Astrocyte of the hippocampus (primary cell): ENCODE measurements at regions not wholly inside any gene's neighbourhood (a gene's known extent, or its start where the extent isn't known, plus 50 kb on each side); places are given as distances from the start of the nearest gene placed in this dataset.
"Not testable (repeated sequence)": the region's sequence is repeated elsewhere in the genome, so short reads cannot be mapped to it uniquely, and the experiment has no call there.

ENCODE experiments used
- DNase-seq: peaks from one replicate; pipeline ENCODE4 v3.0.0; 2011; ENCODE audit warnings: low read depth, low spot score

DNA sequence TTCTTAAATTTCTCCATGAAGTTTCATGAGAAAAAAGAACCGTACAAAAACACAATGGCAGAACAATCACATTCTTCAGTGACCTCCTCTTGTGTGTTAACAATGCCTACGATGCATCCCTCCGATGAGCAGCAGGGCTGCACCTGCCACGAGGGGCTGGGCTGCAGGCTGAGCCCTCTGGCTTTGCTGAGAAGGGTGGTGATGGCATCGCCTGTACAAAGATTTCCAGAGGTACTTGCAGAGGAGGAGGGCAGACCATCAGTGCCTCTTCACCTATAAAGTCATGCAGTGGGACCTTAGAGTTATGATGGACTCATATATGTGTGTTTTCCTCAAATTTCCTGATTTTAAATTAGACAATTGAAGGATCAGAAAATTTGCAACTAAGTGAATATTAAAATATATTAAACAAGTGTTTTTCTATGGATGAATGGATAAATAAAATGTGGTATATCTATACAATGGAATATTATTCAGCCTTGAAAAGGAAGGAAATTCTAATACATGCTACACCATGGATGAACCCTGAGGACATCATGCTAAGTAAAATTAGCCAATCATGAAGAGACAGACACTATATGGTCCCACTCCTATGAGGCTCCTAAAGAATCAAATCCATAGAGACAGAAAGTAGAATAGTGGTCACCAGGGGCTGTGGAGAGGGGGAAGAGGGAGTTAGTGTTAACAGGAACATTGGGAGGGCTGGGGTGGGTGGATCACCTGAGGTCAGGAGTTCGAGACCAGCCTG is 489.3 kb downstream of the SIPA1L2 start:
- no peak for DNase-seq

DNA sequence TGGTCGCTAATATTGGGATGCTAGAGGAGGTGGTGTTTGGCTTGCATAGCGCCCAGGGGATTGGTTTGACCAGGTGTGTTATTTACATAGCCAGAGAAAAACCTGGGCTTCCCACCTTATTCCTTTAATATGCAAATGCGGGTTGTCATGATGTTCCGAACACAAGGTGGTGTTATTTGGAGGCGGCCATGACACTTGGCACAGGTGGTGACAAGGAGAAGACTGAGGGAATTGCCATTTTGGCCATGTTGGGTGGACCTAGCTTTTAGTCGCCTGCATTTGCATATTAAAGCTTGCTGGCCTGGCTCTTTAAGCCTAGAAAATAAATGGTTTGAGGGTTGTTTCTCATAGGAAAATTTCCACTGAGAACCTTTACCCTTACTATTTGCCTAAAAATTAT is 490.5 kb downstream of the SIPA1L2 start:
- no peak for DNase-seq

DNA sequence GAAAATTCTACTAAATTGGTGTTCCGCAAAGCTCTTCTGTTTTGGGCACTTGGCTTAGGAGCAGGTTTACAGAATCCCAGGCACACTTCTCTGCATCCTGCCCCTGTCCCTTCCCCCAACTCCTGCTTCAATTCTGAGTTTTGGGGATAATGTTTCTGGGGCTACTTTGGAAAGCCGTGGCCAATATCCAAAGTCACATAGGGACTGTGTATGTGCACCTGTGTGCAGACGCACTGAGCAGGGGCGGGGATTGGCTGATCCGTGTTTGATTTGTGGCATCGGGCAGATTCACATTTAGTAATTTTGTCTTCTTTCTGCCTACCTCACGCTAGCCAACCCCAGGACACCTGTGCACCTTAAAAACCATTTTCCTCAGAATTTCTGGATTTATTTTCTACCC is 491.9 kb downstream of the SIPA1L2 start:
- DNase-seq, result no peak

DNA sequence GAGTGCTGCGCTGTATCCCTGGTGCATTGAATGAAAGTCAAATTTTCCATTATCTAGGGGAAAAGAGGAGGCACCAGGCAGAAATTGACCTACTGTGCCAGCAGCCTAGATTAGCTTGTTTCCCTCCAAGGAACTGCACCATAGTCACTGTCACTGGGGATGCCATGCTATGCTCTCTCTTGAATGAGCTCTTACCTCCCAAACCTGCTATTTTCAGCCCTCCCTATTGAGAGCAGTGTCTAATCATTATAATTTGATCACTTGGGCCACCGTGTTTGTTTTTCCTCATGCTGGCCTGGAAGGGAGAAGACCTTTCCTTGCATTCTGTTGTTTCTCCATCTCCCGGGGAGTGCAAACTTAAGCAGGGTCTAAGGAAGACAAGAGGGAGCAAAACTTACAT is 492.9 kb downstream of the SIPA1L2 start:
- no peak for DNase-seq

DNA sequence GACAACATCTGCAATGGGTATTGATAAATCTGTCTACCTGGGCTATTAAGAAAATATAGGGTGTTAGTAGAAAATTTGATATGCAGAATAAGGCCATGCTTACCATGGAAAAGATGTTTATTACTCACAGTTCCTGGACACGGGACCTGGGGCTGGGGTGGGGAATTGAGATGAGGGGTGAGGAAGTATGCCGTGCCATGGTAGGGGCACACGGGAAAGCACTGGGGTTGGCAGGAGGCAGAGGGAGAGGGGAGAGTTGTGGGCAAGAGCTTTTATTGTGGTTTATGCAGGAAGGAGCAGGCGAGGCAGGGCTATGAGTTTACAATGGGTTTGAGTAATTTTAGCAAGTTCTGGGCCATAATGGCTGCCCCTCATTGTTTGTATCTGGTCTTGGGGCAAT is 493.8 kb downstream of the SIPA1L2 start:
- DNase-seq, result no peak

DNA sequence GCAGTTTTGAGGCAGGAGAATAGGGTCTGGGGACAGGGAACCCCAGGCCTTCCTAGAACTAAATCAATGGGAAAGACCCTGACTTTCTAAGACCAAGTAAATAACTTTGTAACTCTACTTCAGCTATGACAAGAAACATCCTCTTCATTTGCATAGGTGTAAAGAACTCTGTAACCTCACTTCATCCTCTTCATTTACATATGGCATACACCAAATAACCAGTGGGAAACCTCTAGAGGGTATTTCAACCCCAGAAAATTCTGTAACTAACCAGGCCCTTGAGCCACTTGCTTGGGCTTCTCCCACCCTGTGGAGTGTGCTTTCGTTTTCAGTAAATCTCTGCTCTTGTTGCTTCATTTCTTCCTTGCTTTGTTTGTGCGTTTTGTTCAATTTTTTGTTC is 495.6 kb downstream of the SIPA1L2 start:
- no peak for DNase-seq

DNA sequence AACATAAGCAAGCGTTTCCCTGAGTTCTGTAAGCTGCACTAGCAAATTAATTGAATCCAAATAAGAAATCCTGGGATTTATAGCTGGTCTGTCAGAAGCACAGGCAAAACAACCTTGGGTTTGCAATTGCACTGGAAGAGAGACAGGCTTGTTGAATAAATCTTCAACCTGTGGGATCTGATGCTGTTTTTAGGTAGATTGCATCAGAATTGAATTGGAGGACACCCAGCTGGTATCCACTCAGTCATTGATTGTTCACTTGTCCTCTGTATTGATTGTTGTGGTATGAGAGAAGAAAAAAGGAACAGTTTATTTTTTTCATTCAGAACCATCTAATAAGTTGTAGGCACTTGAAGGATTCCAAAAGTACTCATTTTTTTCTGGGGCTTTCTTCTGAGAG is 497.4 kb downstream of the SIPA1L2 start:
- no peak for DNase-seq

DNA sequence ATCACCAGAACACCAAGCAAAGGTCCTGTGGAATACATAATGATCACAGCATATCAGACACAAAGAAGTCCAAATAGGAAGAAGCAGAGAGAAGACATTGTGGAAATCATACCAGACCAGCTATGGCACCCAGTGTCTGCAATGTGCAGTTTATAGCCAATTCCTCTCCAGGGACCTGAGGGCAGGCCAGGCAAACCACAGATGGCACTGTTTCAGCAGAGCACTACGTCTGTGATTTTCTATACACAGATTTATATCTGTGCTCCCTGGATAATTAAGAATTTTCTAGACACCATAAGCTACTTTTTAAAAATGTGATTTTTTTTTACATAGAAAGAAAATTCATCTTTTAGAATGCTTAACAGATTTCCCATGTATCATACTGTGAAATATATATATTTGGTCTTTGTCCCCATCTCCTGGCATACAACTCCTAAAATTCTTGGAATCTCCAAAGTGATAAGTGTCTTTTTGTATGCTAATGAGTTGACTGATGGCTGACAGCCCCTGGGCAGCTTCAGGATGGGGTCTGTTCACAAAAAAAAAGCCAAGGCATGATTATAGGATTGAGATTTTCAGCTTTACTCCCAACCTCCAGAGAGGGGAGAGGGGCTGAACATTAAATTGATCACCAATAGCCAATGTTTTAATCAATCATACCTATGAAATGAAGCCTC is 498.1 kb downstream of the SIPA1L2 start:
- no peak for DNase-seq

DNA sequence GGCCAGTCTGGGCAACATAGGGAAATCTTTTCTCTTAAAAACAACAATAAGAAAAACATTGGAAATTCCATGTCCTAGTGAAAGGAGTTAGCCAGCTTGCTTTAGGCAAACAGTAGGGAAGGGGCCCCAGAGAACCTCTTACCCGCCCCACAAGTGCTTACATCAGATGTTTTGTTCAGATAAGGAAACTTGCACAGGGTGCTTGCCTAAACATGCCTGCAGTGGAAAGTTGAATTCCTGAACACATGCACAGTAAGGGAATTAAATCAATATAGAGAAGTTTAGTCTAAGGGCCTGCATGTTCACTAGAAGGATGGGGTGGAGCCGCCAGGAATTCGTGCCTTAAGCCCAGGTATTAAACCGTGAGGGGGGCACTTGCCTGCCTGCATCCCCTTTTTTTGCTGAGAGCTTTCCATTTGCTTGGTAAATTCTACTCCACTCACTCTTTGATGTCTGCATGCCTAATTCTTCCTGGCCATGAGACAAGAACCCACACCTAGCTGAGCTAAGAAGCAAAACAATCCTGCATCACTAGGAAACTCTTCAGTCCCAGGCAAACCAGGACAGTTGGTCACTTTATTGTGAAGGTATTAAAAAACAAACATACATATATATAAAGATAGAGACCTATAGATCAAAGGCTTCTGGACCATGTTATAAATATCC is 499.0 kb downstream of the SIPA1L2 start:
- no peak for DNase-seq

DNA sequence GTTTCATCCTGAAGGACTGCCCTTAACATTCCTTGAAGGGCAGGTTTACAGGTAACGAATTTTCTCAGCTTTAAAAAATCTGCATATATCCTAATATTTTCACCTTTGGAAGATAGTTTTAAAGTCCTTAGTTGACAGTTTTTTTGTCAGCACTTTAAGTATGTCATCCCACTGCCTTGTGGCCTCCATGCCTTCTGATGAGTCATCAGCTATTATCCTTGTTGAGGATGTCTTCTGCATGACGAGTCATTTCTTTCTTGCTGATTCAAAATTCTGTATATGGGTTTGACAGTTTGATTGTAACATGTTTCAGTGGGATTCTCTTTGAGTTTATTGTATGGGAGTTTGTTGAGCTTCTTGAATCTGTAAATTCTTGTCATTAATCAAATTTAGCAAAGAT is 500.6 kb downstream of the DISC1 start:
- DNase-seq, result peak; percentile 39

DNA sequence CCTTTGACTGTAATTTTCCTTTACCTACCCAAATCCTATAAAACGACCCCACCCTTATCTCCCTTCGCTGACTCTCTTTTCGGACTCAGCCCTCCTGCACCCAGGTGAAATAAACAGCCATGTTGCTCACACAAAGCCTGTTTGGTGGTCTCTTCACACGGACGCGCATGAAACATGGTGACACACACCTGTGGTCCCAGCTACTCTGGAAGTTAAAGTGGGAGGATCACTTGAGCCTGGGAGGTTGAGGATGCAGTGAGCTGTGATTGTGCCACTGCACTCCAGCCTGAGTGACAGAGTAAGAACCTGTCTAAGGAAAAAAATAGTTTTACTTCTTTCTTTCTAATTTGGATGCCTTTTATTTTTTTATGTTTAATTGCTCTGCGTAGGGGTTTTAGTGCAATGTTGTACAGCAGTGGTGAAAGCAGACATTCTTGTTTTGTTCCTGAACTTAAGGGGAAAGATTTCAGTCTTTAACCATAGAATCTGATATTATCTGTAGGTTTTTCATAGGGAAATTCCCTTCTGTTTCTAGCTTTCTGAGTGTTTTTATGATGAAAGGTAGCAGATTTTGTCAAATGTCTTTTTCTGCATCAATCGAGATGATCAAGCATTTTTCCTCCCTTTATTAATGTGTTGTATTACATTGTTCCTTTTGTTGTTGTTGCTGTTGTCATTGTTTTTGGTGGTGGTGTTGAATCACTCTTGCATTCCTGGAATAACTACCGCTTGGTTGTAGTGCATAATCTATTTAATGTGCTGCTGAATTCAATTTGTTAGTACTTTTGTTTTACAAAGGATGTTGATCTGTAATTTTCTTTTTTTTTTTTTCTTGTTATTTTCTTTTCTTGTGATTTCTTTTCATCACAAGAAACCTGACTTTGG is 497.4 kb downstream of the DISC1 start:
- DNase-seq, result peak; percentile 56

DNA sequence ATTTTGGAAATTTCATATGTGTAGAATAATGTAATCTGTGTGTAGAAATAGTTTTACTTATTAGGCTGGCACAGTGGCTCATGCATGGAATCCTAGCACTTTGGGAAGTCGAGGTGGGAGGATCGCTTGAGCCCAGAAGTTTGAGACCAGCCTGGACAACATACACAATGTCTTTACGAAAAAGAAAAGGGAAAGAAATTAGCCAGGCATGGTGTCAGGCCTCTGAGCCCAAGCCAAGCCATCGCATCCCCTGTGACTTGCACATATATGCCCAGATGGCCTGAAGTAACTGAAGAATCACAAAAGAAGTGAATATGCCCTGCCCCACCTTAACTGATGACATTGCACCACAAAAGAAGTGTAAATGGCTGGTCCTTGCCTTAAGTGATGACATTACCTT is 491.3 kb downstream of the DISC1 start:
- not testable (repeated sequence) for DNase-seq

DNA sequence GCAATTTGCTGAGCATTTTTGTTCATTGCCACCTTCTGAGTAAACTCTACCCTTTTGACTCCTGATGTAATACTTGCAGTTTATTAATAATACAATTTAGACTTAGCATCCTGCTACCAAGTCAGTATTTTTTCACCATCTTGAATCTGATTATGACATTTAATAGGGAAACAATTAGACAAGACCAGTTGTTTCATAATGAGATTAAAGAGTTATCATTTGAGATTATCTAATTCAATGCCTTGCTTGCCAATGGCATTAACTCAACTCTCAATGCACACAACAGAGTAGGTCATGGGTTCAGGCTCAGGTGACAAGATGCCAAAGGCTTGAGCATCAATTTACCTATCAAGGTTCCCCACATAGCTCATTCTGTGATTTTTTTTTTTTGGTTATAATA is 488.4 kb downstream of the DISC1 start:
- no peak for DNase-seq

DNA sequence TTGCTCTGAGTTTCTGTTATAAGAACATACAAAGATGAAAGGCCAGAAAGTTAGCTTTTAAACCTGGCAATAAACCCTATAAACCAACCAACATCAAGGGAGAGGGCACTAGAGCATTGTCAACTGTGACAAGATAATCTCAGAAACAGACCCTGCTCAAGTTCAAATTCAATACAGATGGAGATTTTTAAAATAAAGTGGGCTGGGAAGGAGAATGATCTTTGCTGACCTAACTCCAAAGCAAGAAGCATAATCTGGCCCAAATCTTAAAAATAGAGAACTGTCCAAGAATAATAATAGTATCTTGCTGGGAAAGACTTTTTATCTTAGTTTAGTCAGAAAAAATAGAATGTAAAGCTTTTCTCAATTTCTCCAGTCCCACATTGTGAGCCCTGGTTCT is 485.5 kb downstream of the DISC1 start:
- DNase-seq, result no peak

DNA sequence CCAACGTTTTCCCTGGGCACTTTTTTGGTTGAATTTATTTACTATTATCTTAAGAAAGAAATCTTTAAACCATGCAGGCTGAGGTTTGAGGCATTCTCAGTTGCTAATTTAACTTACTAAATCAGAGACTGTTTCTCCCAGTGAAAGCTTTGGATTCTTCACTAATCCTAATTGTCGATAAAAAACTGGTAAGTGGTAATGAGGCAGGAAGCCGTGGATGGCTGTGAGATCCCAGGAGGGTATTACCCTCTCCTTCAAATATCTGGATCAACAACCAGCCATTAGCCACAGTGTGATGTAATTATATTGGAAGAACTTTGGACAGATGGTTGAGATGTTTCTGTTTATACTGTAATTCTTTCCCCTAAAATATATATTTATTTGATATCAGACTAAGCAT is 485.0 kb downstream of the DISC1 start:
- DNase-seq, result no peak

DNA sequence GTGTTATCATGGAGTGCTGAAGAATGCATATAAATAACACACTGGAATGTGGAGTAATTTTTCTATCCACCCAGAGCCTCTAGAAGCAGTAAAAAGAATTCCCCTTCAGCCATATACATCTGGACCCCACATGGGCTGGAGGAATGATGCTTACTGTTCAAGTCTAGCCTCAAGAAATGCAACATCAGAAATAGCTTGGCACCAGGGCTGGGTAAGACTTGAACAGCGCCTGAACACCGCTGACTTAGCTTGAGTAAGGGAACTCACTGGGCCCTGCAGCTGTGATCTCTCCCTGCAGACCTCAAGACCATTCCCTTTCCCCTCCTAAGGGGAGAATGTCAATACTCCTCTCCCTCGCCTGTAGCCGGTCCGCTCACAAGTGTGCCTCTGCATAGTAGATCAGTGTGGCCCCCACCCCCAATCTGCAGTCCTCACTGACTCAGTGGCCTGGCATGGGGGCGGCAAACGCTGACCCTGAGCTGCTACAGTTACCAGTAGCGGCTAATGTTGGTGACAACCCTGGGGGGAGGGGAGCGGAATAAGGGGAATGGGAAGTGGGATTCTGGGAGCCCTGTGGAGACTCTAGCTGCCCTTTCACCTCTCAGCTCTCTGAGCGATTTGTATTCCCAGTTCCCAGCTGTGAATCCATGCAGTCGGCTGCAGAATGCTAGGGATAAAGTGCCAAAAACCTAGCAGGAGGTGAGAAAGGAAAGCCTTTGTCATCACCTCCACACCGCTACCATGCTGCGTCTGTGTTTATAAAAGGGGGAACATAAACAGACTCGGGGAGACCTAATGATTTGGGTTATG is 483.9 kb downstream of the DISC1 start:
- peak; percentile 26 for DNase-seq

DNA sequence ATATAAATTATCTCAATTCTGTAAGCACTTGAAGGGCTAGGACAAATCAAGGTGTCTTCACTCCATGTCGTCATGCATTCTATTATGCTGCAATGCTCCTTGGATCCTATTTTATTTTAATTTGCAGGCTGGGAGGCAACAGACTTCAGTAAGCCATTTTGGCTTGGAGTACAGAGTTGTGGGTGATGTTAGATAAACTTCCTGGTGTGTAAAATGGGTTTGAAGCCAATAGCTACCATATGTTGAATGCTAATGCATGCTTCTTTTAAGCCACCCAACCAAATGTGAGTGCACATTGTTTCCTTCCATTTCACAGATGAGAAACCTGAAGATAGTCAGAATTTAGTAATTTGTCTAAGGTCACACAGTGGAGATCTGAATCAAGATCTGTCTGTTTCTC is 482.8 kb downstream of the DISC1 start:
- DNase-seq, result no peak

DNA sequence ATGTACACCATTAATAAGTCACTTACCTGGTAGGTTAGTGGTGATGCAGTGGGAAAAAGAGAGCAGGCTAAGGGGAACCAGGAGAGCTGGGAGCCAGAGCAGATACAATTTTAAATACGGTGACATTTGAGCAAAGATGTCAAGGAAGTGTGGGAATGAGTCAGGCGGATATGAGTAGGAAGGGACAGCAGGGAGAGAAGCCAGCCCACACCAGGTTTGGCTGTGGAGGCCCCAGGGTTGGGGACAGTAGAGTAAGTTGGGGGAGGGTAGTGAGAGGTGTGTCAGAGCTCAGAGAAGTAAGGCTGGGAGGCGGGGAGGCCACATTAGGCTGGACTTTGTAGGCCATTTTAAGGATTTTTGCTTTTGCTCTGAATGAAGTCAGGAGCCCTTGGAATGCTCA is 482.0 kb downstream of the DISC1 start:
- no peak for DNase-seq

DNA sequence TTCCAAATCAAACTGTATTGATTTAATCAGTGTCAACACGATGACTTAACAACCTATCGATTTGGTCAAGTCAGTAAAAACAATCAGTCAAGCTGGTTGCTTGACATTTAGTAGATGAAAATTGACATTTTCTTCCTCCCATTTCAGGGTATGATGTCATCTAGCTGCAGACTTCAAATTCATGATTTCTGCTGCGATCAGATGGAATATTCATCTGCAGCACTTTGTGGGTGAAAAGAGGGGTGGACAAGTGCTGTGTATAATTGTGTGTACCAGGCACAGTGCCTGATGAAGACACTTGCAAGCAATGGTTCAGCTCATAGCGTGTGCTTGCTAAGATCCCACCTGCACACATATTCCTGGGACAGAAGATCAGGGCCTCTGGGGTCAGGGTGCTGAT is 479.8 kb downstream of the DISC1 start:
- DNase-seq, result no peak

DNA sequence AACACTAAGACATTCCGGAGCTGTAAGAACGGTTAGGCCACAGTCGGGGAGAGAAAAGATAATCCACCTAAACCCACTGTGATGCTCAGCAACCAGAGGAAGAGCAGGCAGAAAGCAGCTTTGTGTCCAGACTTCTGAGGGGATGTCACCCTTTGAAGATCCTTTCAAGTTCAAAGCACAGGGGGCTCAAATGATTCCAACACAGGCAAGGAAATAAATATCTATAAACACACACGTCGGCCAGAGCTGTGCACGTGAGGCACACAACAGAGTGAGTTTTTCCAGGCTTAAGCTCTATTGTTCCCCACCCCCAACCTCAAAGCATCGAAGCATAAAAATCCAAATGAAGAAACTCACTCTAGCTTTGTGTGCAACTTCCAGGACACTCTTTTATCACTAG is 479.0 kb downstream of the DISC1 start:
- no peak for DNase-seq

DNA sequence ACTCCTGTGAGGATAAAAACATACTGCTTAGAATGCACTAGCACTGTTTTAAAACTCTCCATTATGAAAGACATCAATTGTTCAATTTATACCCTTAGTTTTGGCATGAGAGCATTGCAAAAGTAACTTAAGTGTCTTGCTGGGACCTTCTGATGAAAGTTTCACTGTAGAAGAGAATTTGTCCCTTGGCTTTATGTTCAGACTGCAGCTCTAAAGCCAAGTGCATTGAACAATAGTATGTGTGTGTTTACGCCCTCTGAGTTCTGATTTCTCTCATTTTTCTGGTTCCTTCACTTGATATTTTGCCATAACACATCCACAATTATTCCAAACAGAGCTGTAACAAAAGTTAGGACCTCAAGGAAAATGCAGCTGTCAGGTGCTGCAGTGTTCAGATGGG is 474.6 kb downstream of the DISC1 start:
- no peak for DNase-seq
